Stimulated activated CD4-positive, alpha-beta T cell treated with anti-CD3 and anti-CD28 coated beads, Interleukin-4, amount 100 ng/mL, for 48 hours (primary cell): ENCODE measurements at regions not wholly inside any gene's neighbourhood (a gene's known extent, or its start where the extent isn't known, plus 50 kb on each side); places are given as distances from the start of the nearest gene placed in this dataset.

Source experiments
- DNase-seq, 2 donors: peaks; one replicate each; pipeline ENCODE4 v3.0.0-alpha.2; 2020; ENCODE audit warnings: low read depth in 2 of 2

DNA sequence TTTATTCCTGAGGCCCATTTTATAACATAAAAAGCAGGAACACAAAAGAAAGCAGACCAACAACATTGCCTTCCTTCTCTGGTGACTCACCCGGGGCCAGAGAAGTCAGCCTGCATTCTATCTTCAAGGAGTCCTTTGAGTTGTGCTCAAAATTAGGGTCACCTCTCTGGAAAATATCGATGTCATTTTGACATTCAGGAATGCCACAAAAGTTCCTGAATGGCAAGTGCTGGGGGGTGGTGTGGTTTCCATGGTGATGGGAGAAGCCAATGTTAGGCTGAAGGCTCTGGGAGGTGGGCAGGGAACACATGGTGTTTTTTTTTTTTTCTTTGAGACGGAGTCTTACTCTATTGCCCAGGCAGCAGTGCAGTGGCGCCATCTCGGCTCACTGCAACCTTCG lies 159.6 kb downstream of the HAPSTR1 start:
- no peak for DNase-seq

DNA sequence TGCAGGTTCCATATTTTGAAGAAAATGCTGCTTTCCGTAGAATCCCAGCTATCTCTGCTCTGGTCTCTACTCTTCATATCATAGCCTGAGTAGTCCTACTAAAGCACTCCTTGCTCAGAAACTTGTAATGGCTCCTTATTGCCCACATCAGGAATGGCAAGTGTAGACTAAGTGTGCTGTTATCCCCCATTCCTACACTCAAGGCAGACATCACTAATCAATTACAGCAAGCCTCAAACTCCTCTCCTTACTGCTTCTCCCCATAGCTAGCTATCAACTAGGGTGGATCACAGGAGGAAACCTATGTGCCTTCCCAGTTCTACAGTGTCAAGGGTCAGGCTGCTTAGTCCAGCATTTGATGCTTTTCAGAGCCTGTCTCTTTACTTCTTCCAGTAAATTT lies 163.4 kb downstream of the HAPSTR1 start:
- no peak for DNase-seq

- DNase-seq = peak; percentile 7 to 55
These were observed 164.8 kb downstream of the HAPSTR1 start for GRCh38 chr16:9256196-9256595.

- DNase-seq = no peak
These were observed 166.4 kb downstream of the HAPSTR1 start for GRCh38 chr16:9257843-9258242.

- peak in 1 of 2 donors; percentile 12 for DNase-seq
These were observed 167.1 kb downstream of the HAPSTR1 start for GRCh38 chr16:9258423-9259051.

DNA sequence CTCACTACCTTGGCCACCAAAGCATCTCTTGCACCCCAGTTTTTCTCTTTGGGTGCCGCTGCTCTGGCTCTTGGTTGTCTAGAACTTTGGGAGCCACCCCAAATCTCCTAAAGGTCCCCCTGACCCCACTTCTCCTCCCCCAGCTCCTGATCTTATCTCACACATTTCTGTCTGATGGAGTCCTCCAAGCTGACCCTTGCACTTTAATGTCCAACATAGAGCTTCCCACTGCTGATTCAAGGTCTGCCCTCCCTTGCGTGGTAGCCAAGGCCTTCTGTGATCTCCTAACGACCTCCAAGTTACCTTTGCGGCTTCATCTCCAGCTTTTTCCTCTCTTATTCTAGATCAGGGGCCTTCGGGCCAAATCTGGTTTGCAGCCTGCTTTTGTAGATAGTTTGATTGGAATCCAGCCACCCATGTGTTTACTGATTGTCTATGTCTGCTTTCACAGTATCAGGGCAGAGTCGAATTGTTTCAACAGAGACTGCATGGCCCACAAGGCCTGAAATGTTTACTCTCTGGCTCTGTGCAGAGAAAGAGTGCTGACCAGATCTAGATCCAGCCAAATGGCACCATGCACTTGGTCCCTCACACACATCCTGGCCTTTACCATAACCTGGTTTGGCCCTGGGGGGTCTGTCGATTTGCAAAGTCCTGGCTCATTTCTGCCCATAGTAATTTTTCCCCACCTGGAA lies 168.6 kb downstream of the HAPSTR1 start:
- no peak for DNase-seq

DNA sequence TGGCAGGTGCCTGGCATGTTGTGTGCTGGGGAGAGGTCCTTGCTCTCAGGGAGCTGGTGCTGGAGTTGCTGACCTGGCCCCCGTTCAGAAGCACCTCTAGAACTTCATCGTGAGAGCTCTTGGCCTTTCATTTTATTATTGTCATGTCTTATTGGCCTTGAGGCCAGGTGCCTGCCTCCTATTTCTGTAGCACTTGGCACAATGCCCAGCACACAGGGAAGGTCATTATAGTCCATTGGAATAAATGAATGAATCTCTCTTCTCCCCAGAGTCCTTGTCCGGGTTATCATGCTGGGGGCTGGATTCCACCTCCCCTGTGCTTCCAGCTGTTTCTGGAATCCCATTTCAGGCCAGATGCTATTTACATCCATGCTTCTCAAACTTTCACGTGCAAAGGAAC lies 169.2 kb downstream of the HAPSTR1 start:
- DNase-seq = no peak

- no peak for DNase-seq
These were observed 169.9 kb downstream of the HAPSTR1 start for GRCh38 chr16:9261376-9261775.

GRCh38 chr16:9262941-9263715 lies 171.7 kb downstream of the HAPSTR1 start:
- no peak for DNase-seq

- no peak for DNase-seq
These were observed 172.6 kb downstream of the HAPSTR1 start for GRCh38 chr16:9264067-9264466.

DNA sequence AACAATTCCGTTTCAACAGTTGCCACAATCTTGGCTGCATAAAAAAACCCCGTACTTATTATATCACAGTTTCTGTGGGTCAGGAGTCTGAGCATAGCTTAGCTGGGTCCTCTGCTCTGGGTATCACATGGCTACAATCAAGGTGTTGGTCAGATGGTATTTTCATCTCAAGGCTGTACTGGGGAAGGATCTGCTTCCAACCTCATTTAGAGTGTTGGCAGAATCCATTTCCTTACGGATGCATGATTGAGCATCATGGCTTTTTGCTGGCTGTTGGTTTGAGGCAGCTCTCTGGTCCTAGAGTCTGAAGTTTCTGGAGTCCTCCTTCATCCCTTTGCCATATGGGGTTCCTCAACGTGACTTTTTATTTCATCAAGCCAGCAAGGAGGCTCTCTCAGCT lies 177.0 kb downstream of the HAPSTR1 start:
- no peak for DNase-seq

- DNase-seq = no peak
These were observed 179.0 kb downstream of the HAPSTR1 start for GRCh38 chr16:9270424-9270823.

DNA sequence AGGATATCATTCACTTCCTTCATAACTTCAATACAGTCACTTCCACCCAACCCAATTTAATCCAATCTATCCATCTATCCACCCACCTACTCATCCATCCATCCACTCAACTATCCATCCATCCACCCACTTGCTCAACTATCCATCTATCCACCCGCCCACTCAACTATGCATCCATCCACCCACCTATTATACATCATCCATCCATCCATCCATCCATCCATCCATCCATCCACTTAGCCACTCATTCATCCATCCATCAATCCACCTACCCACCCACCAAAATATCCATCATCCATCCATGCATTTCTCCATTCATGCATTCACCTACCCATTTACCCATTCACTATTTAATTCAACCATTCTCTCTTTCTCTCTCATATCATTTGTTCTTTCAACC lies 179.5 kb downstream of the HAPSTR1 start:
- DNase-seq = no peak

DNA sequence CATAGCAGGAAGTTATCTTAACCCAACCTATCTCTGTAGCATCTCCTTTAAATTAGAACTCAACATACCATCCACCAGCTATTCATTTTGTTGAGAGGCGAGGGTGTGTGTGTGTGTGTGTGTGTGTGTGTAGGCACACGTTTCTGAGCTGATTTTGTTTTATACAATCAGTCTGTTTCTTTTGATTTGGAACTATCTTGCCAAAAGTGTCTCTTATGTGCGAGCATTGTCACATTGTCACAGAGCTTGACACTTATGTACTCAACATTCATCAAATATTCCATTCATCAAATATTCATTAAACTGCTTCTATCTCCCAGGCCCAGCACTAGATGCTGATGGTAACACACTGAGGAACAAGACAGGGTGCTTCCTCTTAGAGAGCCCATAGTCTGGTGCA lies 180.4 kb downstream of the HAPSTR1 start:
- no peak for DNase-seq

GRCh38 chr16:9275377-9275776 lies 183.9 kb downstream of the HAPSTR1 start:
- no peak for DNase-seq

DNA sequence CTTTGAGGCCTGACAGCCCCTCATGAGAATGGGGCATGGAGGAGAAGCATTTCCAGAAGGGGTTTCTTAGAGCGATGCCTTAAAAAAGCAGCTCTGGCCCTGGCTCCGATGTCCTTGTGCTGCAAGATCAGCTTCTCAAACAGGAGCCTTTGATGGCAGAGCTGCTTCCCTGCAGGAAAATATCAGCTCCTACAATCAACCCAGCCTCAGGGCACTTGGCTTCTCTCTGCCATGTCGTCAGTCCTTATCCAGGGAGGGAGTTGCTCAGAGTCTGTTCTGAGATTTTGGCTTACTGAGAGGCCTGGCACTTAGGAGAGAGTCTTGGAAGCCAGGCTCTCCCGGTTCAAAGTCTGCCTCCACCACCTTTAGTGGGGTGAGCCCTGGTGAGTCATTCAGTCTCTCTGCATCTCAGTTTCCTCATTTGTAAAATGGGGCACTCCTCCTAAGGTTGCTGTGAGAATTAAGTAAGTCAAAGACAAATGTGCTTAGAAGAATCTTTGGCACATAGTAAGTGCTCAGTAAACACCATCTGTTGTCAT lies 184.4 kb downstream of the HAPSTR1 start:
- DNase-seq = no peak

- DNase-seq = no peak
These were observed 188.0 kb downstream of the HAPSTR1 start for GRCh38 chr16:9279291-9280068.

GRCh38 chr16:9280069-9280466 lies 188.6 kb downstream of the HAPSTR1 start:
- no peak for DNase-seq

- DNase-seq = no peak
These were observed 195.5 kb downstream of the HAPSTR1 start for GRCh38 chr16:9286930-9287329.

- DNase-seq = no peak
These were observed 204.8 kb downstream of the HAPSTR1 start for GRCh38 chr16:9296271-9296590.

GRCh38 chr16:9297437-9298113 lies 206.1 kb downstream of the HAPSTR1 start:
- DNase-seq = peak in 1 of 2 donors; percentile 2
